ENCODE measurements at regions not wholly inside any gene's neighbourhood (a gene's known extent, or its start where the extent isn't known, plus 50 kb on each side); places are given as distances from the start of the nearest gene placed in this dataset.
"Not testable (repeated sequence)": the region's sequence is repeated elsewhere in the genome, so short reads cannot be mapped to it uniquely, and the experiment has no call there.

DNA sequence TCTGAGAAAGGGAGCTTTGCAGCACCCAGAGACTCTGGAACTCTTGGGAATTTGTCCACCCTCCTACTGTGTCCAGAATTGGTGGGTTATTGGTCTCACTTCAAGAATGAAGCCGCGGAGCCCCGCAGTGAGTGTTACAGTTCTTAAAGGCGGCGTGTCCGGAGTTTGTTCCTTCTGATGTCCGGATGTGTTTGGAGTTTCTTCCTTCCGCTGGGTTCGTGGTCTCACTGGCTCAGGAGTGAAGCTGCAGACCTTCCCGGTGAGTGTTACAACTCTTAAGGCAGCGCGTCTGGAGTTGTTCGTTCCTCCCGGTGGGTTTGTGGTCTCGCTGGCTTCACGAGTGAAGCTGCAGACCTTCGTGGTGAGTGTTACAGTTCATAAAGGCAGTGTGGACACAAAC, 824.7 kb downstream of the LRRTM4 start:
- DNase-seq (ENCODE audit: low spot score); in situ Hi-C loops (cut with HindIII; ENCODE audit: low sequenced_read_pairs): not testable (repeated sequence)

DNA sequence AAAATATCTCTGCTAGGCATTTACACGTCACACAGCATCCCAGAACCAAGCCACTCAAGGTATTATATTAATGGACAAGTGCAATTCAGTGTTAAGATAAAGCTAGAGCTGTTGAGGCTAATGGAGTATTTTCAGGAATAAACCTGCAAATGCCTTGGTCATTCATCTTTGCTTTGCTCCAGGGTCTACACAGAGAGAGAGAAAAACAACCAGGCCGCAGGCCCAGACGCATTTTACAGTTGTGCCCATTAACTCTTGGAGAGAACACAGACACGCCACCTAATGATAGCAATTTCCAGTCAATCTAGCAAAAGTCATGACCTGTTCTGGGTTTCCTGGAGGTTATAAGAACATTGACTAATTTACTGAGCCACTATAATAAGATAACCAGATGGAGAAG, 829.3 kb downstream of the LRRTM4 start:
- DNase-seq (ENCODE audit: low spot score): no peak
- in situ Hi-C loops (cut with HindIII; ENCODE audit: low sequenced_read_pairs): no loop called here

DNA sequence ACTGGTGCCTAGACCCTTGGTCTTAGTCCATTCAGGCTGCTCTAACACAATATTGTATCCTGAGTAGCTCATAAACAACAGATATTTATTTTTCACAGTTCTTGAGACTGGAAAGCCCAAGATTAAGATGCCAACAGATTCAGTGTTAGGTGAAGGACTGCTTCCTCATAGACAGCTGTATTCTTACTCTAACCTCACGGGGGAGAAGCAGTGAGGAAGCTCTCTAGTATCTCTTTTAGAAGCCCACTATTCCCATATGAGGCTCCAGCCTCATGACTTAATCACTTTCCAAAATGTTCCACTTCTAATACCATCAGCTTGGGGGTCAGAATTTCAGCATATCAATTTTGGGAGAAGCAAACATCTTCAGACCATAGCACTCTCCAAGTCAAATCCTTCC, 833.4 kb downstream of the LRRTM4 start:
- no peak for DNase-seq (ENCODE audit: low spot score)
- in situ Hi-C loops (cut with HindIII; ENCODE audit: low sequenced_read_pairs): no loop called here

DNA sequence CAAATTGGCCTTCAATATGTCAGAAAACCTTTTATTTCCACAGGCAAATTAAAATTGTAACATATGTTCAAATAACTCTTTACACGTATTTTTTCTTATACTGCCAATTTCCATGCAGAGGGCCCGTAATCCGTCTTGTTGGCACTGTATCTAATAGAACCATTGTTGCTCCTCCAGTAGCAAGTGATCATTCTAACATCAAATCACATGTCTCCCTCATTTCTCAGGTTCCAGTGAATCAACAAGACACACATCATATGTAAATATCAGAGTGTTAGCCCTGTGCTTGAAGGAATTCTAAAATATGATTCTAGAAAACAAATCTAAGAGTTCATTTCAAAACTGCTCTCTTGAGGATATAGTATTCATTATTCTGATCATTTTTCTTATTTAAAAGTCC, 834.3 kb downstream of the LRRTM4 start:
- DNase-seq (ENCODE audit: low spot score): no peak
- in situ Hi-C loops (cut with HindIII; ENCODE audit: low sequenced_read_pairs): no loop called here

DNA sequence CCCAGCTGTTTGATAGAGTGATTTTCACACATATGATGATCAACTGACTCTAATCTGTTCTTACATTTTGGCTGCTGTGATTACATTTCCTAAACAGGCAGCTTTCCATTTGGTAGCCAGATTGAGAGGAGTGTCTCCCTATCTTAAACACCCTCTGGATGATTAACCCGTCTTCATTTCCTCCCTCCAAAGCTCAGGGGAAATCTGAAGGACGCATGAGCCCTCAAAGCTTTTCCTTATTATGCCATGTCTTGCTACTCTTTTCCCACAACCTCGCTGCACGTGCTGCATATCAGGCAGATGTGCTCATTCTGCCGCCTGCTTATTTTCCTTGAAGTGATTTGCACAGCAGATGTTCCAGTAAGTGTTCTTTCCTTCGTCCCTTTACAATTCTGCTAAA, 837.4 kb downstream of the LRRTM4 start:
- no peak for DNase-seq (ENCODE audit: low spot score)

DNA sequence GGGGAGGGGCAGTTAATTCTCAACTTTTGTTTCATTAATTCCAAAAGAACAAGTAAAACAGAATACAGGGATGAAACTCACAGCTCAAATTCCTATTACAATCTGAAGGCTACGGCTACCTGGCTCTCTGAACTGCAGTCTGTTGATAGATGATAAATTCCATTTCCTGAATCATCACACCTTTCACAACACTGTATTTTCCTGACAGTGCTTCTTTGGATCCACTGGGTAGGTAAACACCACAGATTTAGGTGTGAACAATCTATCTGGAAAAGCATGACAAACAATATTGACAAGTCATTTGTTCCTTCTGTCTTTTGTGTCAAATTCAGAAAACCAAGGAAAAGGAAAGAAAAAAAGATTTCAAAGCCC, 843.2 kb downstream of the LRRTM4 start:
- no peak for DNase-seq (ENCODE audit: low spot score)
- in situ Hi-C loops (cut with HindIII; ENCODE audit: low sequenced_read_pairs): no loop called here

More for the DNA sequence above, 837.4 kb downstream of the LRRTM4 start:
- in situ Hi-C loops (cut with HindIII; ENCODE audit: low sequenced_read_pairs): no loop called here

DNA sequence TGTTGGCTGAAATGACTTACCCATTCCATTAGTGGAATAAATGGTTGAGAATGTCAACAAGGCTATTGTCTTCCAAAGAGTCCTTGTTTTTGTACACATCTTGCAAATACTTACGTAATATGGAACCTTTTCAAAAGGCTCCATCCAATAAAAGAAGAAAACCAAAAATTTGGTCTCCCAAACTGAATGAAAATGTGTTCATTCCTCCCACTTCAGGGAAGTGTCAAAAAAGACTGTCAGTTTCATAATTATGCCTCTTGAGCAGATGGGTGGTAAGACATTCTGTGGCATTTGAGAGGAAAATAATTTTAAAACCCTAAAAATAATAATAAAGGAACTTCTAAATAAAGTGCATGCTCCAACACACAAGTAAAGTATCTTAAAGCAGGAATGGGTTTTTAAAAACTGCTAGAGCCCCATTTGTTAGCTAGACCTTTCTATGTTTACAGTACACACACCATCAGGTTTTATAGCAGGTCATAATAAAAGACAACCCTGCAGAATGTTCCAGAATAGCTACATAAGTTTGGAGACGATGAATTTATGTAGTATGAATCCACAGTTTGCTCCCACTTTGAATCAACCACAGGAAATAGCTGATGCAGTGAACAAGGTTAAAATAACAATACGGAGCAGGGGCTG, 843.7 kb downstream of the LRRTM4 start:
- in situ Hi-C loops (cut with HindIII; ENCODE audit: low sequenced_read_pairs): no loop called here
- no peak for DNase-seq (ENCODE audit: low spot score)

DNA sequence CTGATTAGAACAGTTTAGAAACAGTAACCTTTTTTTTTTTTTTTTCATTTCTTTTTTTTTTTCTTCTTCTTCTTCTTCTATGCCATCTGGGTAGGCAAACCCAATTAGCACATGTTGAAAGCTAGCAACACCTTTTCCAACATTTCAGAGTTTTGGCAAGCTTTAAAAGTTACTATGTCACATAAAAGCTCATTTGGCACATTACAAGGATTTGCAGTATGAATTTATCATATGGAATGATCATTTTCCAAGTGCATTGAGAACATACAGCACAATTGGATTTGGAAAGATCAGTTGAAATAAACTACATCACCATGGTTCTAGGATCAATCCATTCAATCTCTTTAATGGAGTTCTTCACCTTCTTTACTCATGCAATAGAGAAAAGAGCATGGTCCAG, 847.0 kb downstream of the LRRTM4 start:
- in situ Hi-C loops (cut with HindIII; ENCODE audit: low sequenced_read_pairs): no loop called here
- no peak for DNase-seq (ENCODE audit: low spot score)

DNA sequence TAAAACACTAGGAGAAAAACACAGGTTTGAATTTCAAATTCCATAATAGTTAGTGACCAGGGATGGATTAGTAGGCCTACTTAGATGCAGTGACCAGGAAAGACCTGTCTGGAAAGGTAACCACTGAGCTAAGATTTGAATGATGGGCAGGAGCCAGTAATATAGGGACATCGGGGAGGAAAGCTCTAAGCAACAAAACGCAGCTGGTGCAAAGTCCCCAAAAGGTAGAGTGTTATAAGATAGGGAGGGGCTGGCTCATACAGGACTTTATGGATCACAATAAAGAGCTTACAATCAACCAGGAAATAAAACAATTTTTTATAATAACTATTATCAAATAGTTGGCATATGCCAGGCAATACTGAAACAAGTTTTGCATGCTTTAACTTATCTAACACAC, 849.4 kb downstream of the LRRTM4 start:
- DNase-seq (ENCODE audit: low spot score): no peak
- in situ Hi-C loops (cut with HindIII; ENCODE audit: low sequenced_read_pairs): no loop called here

DNA sequence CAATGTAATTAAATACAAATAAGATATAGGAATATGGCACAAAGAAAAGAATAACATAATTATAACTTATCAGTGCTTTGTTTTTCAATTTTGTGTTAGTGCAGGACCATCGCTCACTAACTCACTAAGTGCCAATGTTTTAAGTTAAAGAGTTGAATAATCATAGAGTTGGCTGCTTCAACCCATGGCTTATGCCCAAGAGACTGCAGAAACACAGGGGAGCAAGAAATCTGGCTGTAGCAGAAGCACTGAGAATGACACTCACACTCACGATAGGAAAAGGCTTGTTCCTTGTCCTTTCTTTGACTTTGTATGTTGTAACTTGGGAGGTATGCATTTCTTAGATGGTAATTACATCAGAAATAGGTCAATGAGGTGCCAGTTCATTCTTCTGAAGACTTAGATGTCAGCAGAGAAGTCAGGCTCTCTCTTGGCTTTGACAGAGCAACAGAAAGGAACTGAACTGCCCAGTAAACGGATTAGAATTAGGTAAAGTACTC, 852.2 kb downstream of the LRRTM4 start:
- no peak for DNase-seq (ENCODE audit: low spot score)

DNA sequence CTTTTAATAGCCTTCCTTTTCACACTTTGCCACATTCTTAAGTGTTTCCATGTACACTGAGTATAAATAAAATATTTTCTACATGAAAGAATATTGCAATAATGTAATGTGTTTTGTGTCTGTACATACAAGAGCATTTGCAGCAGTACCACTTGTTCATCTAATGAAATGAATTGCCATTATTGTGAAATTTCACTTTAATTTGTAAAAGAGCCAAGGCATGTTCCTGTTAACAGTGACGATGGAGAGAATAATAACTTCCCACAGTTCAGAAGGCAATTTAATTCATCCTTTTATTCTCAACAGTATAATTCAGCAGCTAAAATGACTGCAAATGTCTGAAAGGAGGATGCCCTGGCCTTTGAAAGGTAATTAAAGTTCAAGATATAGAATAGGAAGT, 853.9 kb downstream of the LRRTM4 start:
- in situ Hi-C loops (cut with HindIII; ENCODE audit: low sequenced_read_pairs): no loop called here
- DNase-seq (ENCODE audit: low spot score): no peak

More for the DNA sequence above, 852.2 kb downstream of the LRRTM4 start:
- in situ Hi-C loops (cut with HindIII; ENCODE audit: low sequenced_read_pairs): no loop called here

DNA sequence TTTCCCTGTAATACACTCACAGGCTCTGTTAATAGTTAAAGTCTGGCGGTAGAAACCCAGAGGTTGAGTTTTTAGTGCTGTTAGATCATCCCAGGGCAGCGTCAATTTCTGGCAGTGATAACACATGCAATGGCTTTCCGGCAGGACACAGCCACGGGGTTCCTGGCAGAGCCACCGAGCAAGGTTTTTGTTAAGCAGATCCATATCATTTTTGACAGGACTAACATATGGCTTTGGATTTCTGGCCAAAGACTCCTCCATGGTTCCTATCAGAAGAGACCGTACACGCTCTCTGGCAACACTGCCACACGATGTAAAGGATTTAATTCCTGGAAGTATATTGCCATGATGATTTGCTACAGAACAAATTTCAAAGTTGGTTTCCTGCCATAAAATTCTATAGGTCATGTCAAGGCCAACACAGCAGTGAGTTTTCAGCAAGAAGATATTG, 854.3 kb downstream of the LRRTM4 start:
- peak; percentile 67 for DNase-seq (ENCODE audit: low spot score)
- in situ Hi-C loops (cut with HindIII; ENCODE audit: low sequenced_read_pairs): no loop called here

DNA sequence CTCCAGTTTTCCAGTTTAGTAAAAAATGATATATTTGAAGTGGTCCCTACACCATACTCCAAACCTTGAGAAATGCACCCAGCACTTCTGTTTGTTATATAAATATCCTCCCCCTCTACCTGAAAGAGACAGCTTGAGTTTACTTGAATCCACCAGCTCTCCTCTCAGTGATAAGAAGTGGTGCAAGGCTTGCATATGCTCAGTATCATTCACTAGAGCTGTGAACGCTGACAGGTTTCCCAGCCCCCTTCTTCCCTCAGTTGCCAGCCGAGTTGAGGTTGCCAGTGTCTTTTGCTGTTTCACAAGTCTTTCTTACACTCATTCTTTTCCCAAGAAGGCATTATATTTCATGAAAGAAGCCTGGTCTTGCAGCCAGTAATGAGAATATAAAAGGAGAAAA, 880.0 kb downstream of the LRRTM4 start:
- in situ Hi-C loops (cut with HindIII; ENCODE audit: low sequenced_read_pairs): no loop called here
- no peak for DNase-seq (ENCODE audit: low spot score)

DNA sequence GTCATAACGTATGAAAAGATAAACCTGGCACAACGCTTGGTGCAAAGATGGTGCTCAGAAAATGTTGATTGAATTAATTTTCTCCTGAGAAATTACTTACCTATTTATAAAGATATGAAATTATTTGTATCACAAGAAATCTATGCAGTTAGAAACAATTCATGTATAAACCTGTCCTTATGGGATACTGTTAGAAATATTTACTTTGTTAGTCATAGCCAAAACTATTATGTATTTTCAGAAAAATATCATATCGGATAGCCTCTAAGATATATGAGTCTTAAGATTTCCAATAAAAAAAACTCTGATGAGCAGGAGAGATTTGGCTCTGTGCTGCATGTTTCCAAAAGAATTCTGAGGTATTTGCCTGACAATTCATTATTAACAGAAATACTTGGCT, 880.7 kb downstream of the LRRTM4 start:
- in situ Hi-C loops (cut with HindIII; ENCODE audit: low sequenced_read_pairs): no loop called here
- DNase-seq (ENCODE audit: low spot score): no peak

DNA sequence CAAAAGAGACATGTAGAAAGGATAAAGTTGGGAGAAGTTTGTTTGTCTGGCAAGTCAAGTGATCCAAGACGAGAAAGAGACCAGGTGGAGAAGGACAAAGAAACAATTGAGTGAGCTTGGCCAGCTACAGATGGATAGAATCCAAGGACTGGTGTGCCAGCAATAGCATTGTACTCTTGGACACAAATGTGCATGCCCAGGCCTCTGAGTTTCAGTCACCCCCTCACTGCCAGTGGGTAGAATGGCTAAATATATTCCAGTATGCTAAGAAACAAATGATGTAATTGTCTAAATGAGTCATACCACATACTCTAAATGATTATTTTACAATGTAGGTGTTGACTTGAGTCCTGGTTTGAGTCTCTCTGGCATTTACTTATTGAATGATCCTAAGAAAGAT, 881.3 kb downstream of the LRRTM4 start:
- peak; percentile 0 for DNase-seq (ENCODE audit: low spot score)
- in situ Hi-C loops (cut with HindIII; ENCODE audit: low sequenced_read_pairs): no loop called here

DNA sequence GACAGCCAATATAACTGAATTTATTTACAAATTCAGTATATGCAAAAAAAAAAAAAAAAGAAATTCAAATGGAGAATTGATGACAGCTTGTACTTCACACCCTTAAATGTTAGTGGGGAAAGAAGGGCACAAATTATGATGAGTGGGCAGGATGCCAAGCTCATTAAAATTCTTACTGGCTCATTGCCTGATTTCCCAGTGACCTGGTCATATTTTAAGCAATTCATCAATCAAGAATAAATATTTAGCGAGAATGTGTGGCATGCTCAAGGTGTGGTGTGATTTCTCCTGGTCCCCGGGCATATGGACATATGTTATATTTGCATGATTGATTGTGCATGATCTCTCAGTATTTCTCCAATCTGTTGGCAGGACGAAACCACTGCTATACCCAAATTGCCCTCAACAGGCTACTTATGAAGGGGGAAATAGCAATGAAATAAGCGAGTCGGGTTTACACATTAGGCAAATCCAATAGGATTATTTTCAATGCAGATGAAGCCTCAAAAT, 883.0 kb downstream of the LRRTM4 start:
- no peak for DNase-seq (ENCODE audit: low spot score)
- in situ Hi-C loops (cut with HindIII; ENCODE audit: low sequenced_read_pairs): no loop called here

DNA sequence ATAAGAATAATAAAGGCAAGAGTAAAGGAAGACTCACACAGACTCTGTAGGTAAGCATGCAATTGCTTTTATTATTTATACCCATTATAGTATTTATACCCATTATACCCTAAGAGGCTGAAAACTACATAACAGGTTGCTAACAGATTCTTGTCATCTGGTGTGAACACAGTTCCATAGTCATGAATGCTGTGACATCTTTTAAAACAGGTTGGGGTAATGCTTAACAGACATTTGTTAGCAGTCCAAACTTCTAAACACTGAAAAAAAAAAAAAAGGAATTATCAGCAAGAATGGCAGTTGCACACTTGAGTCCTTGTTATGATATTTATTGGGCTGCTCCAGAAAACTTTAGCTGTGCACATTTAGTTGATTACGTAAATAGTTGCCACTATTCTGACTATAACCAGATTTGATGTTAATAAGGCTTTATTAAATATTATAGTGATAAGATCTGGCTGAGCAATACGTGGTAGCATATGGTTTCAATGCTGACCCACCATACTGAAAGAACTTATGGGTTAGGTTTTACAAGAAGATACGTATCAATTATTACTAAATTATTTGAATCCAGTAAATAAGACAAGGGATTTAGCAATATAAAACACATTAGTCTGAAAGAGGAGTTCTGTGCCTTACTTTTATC, 888.8 kb downstream of the LRRTM4 start:
- in situ Hi-C loops (cut with HindIII; ENCODE audit: low sequenced_read_pairs): no loop called here
- no peak for DNase-seq (ENCODE audit: low spot score)

DNA sequence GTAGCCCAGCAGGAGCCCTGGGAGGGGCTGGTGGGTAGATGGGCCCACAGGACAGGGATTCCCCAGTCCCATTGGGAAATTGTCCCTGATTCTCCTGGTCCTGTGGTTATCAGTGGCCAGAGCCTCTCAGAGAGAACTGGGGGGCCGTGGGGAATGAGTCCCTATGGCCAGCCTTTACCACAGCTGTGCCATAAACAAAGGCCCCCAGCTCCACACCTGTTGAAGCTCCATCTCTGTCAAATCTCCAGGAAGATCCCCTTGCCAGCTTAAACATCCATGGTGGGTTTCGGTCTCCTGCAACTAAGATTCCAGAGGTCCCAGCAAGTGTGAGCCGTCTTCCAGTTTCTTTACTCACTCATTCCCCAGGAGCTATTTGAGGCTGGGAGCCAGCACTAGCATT, 897.1 kb downstream of the LRRTM4 start:
- in situ Hi-C loops (cut with HindIII; ENCODE audit: low sequenced_read_pairs): no loop called here
- no peak for DNase-seq (ENCODE audit: low spot score)

DNA sequence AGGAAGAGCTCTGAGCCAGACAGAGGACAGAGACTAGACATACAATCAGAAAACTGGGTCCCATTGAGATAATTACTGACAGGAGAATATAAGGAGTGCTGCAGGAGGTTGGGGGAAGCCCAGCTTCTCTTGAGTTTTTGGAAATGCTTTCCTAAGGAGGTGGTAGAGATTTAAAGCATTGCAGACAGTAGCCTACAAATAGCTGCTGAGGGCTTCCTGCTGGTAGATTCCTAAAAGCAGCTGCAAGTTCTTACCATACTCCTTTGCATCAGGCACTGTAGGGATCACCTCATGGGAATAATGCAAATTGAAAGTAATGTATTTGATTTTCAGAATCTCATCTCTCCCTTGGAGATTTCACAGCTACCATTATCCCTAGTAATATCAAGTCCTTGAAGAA, 902.6 kb upstream of the GCFC2 start:
- in situ Hi-C loops (cut with HindIII; ENCODE audit: low sequenced_read_pairs): no loop called here

DNA sequence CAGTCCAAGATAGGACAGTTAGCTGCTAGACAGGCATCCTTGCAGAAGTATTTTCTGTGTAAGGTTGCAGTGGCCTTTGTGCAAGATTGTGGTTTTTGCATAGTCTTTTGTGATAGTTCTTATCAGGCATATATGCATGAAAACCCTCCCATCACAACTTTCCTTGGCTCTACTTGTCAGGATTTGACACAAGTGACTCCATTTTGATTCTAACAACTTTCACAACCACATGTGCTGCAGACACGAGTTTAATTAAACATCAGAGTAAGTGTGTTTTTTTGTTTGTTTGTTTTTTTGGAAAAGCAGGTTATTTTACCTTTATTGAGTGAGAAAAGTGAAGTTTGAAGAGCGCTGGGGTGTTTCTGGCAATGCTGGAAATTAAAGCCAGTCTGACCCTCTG, 902.0 kb upstream of the GCFC2 start:
- DNase-seq (ENCODE audit: low spot score): no peak
- in situ Hi-C loops (cut with HindIII; ENCODE audit: low sequenced_read_pairs): no loop called here

More for the DNA sequence above, 902.6 kb upstream of the GCFC2 start:
- DNase-seq (ENCODE audit: low spot score): no peak

DNA sequence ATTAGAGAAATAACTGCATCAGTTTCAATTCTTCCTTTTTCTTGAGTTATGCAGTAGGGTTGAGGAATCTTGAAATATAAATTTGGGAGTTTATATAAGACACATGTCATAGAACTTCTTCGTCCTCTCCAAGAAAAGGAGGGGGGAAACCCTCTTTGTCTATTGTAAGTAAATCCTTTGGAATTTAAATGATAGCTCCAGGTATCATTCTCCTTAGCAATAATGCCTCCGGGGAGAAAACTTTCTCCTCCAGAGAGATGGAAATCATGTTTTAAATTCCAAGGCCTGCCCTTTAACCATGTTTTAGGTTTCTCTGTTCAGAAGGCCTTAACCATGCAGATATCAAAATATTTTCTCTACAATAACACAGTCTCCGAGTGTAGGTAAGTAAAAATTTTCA, 899.7 kb upstream of the GCFC2 start:
- in situ Hi-C loops (cut with HindIII; ENCODE audit: low sequenced_read_pairs): no loop called here

More for the DNA sequence above, 899.7 kb upstream of the GCFC2 start:
- DNase-seq (ENCODE audit: low spot score): no peak

Measured in G401 (cell line).